GM19463 (cell line): ENCODE measurements at regions not wholly inside any gene's neighbourhood (a gene's known extent, or its start where the extent isn't known, plus 50 kb on each side); places are given as distances from the start of the nearest gene placed in this dataset.

Experiments used
- ATAC-seq: cut with Tn5 transposase; IDR thresholded peaks from one replicate; pipeline ENCODE4 v1.9.1; 2021; ENCODE audit warnings: mild to moderate bottlenecking, moderate library complexity; ENCODE audit not compliant: unreplicated experiment

DNA sequence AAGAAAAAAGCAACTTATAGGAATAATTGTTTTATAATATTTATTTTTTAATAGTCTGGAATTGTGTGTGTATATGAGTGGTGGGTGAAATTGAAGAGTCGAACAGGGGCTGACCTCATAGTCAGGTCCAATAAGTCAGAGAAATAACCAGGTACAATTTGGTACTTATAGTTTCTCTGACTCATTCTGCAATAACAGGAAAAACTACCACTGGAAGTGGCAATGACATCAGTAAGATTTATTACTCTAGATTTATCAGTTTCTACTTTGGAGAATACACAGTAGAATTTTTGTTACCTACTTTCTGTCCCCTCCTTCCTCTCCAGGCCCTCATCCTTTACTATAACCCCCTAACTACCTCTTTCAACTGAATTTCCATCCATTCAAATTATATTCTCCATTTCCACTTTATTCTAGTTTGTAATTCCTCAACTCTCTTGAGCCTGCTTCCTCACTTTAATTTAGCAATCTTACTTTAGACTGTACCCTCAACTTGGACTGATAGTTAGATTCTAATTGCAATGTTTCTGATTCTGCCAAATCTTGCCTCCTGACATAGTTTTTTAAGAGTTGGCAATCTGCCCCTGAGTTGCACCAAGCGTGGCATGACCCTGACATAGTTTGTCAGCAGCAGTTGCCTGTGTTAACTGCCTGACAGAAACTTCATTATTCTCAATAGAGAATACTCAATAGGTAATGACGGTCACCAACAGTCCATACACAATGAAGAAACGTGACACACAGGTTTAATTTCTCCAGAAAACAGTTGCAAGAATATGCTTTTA is 475.3 kb upstream of the RIOK2 start:
- ATAC-seq, result no peak

DNA sequence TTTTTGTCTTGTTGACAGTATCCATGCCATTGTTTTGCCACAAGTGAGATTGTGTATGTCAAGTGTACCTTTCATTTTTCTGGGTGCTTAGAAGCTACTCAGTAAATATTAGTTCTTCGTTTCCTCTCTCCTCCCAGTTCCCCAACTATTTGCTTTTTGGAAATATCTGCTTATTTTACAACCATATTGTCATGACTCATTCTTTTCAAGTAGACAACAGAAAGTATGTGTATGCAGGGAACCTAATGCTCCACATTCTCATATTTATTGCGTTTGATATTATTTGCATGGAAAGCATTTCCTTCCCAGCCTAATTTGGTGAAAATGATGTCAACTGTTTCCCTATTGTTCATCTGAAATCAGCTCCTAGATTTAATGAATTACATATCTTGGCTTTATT is 483.7 kb upstream of the RIOK2 start:
- ATAC-seq, result no peak

DNA sequence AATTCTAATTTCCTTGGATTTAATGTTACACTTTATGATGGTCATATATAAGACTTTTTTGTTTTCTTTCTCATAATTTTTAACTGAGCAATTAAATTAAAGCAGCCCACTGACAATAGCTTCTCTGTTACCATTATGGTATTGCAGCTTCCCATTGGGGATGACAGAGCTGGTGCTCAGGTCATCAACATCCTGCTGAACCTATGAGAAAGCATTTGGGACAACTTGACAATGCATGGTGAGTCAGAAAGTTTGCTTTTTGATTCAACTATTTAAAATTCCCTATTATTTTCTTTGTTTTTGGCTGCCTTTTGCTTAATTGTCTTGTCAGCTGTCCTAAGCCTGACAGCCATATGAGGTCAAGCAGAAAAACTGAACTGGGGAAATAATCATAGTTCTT is 487.4 kb upstream of the RIOK2 start:
- no peak for ATAC-seq

DNA sequence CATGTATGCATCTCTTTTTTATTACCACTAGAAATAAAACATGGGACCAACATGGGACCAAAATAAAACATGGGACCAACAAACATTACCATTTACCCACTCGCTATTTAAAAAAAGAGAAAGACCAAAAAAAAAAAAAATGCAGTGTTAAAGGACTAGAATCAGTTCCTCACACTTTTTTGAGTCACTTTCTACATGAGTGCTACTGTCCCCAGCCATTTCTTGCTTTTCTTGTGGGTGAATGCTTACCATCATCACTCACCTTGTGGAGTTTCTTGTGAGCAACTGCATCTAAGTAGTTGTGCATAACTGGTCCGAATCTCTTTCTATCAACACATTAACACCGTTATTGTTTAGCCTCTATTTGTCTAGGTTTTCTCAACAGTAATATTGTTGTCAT is 493.6 kb upstream of the RIOK2 start:
- ATAC-seq, result no peak

DNA sequence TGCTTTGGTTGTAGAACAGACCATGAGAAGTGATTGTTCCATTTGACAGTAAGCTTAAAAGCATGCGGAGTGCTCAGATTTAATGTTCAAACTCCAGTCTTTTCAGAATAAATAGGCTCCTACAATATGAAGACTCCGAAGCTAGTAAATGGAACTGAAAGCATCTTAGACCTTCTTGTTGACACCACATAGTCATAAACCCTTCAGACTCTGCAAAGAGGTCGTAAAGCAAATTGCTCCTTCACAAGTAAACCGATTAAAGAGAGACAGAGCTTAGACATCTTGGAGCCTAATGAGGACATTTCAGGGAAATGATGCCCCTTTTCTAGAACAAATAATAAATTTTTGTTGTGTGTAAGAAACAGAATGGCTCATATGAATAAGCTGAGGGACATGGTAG is 511.0 kb upstream of the RIOK2 start:
- ATAC-seq, result no peak

- no peak for ATAC-seq
These were observed 531.4 kb upstream of the RIOK2 start for GRCh38 chr5:97714424-97714823.

DNA sequence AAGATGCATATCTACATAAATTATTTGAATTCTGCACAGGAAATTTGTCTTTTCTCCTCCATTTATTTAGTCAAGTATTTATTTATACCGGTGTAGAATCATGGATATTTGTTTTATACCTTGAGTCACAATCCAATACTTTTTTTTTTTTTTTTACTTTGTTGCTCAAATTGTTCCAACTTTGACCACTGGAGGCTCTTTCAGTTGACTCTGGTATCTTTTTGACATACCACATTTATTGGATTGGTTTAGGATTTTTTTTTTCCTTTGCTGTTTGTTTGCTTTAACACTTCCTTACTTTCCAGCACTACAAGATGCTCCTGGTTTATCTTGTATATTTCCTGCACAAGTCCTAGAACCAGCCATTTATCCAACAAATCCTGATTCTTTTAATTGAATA is 543.1 kb upstream of the RIOK2 start:
- no peak for ATAC-seq

DNA sequence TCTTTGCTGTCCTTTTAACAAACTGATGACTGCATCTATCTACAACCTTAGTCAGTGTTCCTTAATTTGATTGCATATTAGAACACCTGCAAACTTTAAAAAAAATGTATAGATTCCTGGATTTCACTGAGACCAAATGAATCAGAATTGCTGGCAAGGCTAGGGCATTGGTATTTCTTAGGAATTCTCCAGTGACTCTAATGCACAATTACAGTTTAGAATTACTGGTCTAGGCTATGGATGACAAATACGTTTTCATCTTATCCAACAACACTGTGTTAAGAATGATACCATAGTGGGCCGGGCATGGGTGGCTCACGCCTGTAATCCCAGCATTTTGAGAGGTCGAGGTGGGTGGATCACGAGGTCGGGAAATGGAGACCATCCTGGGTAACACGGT is 545.9 kb upstream of the RIOK2 start:
- no peak for ATAC-seq

- ATAC-seq, result no peak
These were observed 546.9 kb upstream of the RIOK2 start for GRCh38 chr5:97729938-97730337.

- ATAC-seq, result no peak
These were observed 552.2 kb upstream of the RIOK2 start for GRCh38 chr5:97735209-97735608.

DNA sequence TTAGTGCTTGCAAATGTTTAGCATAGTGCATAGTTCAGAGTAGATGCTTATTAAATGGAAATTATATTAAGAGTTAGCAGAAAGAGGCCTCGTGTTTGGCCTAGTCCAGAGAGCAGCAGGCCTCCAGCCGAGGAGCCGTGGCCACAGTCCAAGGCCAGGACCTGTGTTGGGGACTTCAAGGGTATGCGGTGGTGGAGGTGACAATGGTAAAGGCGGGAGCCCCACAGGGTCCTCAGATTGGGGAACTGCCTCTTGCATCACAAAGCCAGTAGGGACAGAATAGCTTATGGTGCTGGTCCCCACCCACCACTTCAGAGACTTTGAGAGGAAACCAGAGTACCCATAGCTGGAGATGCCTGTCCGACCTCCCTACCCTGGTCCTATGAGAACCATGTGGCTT is 554.6 kb upstream of the RIOK2 start:
- ATAC-seq, result no peak

- ATAC-seq, result no peak
These were observed 562.8 kb upstream of the RIOK2 start for GRCh38 chr5:97745817-97746216.

GRCh38 chr5:97750576-97750975 is 567.5 kb upstream of the RIOK2 start:
- no peak for ATAC-seq

GRCh38 chr5:97751540-97751939 is 568.5 kb upstream of the RIOK2 start:
- no peak for ATAC-seq

DNA sequence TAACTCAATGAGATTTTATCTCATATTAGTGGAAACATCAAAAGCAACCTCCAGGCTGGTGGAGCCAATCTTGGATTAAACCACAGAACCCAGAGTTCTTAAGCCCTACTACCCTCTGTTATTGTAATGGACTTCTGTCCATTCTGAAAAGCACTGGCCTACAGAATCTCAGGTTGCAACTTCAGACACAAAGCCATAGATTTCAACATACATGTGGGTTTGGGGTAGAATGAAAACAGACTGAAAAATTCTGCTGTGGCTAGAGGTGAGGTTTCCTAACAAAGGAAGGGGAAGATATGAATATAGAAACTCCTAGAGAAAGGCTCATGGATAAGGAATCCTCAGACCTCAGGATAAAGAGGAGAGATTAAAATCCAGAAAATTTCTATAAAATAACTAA is 569.8 kb upstream of the RIOK2 start:
- no peak for ATAC-seq

DNA sequence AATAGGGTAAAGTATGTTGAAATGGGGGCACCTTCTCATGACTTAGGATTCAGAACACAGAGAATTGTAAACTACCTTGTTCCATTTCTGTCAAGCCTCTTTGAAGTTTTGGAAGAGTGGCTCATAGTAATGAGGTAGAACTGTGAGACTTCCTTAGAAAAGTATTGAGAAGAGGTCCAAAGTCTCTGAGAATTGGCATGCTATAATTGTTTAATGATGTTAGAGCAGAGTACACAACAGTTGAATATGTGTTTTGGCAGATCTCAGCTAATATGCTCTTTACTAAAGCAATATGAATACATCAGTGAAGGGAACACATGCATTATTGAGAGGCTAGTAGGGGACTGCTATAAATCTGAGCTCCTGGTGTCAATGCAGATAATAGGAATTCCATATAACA is 579.4 kb upstream of the RIOK2 start:
- no peak for ATAC-seq

DNA sequence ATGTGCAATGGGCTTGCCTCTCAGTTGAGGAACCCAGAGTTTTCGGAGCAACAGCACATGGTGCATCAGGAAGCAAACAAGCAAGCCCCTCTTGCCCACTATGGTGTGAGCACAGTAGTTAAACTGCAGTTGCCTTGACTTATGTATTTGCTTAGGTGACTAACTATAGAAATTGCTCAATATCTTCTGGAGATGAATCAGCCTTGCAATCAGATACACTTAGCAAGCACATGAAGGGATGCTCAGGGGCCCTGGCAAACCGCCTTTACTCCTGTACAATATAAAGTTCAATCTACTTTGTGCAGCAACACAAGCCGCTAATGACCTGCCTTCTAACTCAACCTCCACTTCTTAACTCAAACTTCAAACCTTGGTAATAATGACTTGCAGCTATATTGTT is 581.7 kb upstream of the RIOK2 start:
- no peak for ATAC-seq

- ATAC-seq, result no peak
These were observed 595.4 kb upstream of the RIOK2 start for GRCh38 chr5:97778451-97778850.

DNA sequence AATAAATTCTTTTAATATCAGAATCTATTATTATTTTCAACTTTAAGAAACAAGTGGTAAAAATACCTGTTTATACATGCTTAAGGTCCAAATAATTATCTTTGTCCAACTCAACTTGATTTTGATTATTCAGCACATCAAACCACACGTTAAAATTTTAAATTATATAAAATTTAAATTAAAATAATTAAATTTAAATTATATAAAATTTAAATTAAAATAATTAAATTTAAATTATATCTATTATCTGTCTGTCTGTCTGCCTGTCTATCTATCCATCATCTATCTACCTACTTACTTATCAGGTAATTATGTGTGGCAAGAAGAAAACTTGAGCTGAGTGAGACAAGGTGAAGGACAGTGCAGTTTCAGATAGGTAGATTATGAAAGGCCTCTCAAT is 605.3 kb upstream of the RIOK2 start:
- no peak for ATAC-seq

- ATAC-seq, result no peak
These were observed 615.0 kb upstream of the RIOK2 start for GRCh38 chr5:97797994-97798451.

GRCh38 chr5:97801461-97801860 is 618.4 kb upstream of the RIOK2 start:
- ATAC-seq, result no peak

DNA sequence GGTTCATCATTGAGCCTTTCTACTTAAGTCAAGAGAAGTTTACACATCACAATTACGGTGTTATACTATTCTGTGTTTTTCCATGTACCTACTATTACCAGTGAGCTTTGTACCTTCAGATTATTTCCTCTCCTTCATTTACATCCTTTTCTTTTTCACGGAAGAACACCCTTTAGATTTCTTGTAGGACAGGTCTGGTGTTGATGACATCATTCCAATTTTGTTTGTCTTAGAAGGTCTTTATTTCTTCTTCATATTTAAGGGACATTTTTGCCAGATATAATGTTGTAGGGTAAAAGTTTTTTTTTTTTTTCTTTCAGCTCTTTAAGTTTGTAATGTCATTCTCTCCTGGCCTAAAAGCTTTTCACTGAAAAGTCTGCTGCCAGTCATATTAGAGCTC is 637.1 kb upstream of the RIOK2 start:
- no peak for ATAC-seq

DNA sequence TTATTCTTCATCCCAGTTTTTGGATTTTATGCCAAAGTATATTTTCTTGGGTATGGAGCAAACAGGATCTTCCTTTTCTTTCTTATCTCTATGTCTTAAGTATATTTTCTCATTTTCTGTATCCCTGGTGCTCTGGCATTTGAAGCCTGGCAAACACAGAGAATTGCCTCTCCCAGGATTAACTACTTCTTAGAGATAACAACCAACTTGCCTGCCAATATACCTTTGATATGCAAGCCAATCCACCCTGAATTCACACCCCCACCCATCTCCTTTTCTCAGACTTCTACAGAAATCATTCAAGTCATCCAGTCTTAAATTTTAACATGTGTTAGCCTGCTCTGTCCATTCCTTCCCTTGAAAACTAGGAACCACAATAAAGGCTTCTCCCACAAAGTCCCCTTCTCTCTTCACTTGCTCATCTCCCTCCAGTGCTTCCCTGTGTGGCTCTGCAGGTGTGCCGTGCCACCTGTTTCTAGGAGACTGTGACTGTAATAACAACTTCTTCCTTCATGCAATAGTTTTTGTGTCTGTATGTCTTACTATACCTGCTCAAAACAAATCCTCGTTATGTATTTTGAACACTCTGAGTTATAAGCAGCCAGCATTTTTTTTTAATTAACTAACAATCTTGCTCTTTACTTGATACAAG is 649.7 kb upstream of the RIOK2 start:
- no peak for ATAC-seq
